ENCODE measurements at regions not wholly inside any gene's neighbourhood (a gene's known extent, or its start where the extent isn't known, plus 50 kb on each side); places are given as distances from the start of the nearest gene placed in this dataset.

- TF ChIP-seq ZNF883 (CRISPR knock-in tag; IDR thresholded peaks at IDR 0.05; ENCODE audit: not compliant biosample characterization) (no peak), ZNF382 (CRISPR knock-in tag; IDR thresholded peaks at IDR 0.05; ENCODE audit: borderline replicate concordance) (no peak), JUND (CRISPR knock-in tag; IDR thresholded peaks at IDR 0.05) (no peak), ZNF747 (CRISPR knock-in tag; IDR thresholded peaks at IDR 0.05; ENCODE audit: borderline replicate concordance) (no peak), ZNF414 (CRISPR knock-in tag; IDR thresholded peaks at IDR 0.05) (no peak), ZNF431 (CRISPR knock-in tag; IDR thresholded peaks at IDR 0.05; ENCODE audit: borderline replicate concordance, low read depth) (no peak), ARHGAP35 (CRISPR knock-in tag; IDR thresholded peaks at IDR 0.05; ENCODE audit: borderline replicate concordance) (no peak), TEF (CRISPR knock-in tag; IDR thresholded peaks at IDR 0.05) (no peak), HNRNPUL1 (IDR thresholded peaks at IDR 0.05; ENCODE audit: low read depth, low read length) (no peak), MLLT10 (CRISPR knock-in tag; IDR thresholded peaks at IDR 0.05) (no peak), ZNF234 (CRISPR knock-in tag; conservative IDR thresholded peaks at IDR 0.05) (no peak), GZF1 (CRISPR knock-in tag; IDR thresholded peaks at IDR 0.05) (no peak), PHB2 (IDR thresholded peaks at IDR 0.05; ENCODE audit: partially characterized antibody) (no peak), RBFOX2 (IDR thresholded peaks at IDR 0.05; ENCODE audit: low read depth, low read length) (no peak), ZNF17 (CRISPR knock-in tag; IDR thresholded peaks at IDR 0.05) (no peak), HNRNPL (IDR thresholded peaks at IDR 0.05; ENCODE audit: low read depth, low read length) (no peak)
- Histone ChIP-seq H3K36me3 (replicated peaks in 1 of 2; ENCODE audit: control insufficient read depth in 1 of 2, insufficient read depth in 2 of 2, low read length in 2 of 2) (no peaks in the 10 kb centered on the region), H3K9ac (ENCODE audit: insufficient read depth, low read depth, low read length) (no peak overlapping the region), H2AFZ (ENCODE audit: low read length) (no peak overlapping the region), H3K27me3 (ENCODE audit: control insufficient read depth in 1 of 2, insufficient read depth in 2 of 2, low read length in 2 of 2) (no peaks in the 10 kb centered on the region), H3K4me1 (ENCODE audit: insufficient read depth, low read length) (no peaks in the 10 kb centered on the region), H3K4me3 (replicated peaks in 1 of 3; ENCODE audit: insufficient read depth in 1 of 3, low read depth in 2 of 3, low read length in 3 of 3) (no peak overlapping the region), H3K9me3 (ENCODE audit: low read length) (no peaks in the 10 kb centered on the region), H3K79me2 (ENCODE audit: insufficient read depth, low read length) (no peaks in the 10 kb centered on the region), H3K4me2 (ENCODE audit: low read depth, low read length) (no peak overlapping the region), H4K20me1 (ENCODE audit: insufficient read depth, low read length) (no peaks in the 10 kb centered on the region), H3K27ac (ENCODE audit: extremely low read length, insufficient read depth, low read length) (no peak overlapping the region)
- ChIA-PET CTCF (ENCODE audit: low intra/inter-chr PET ratio, low total read pairs) (no interaction called here), POLR2A (no interaction called here)
- BruUV-seq (replicated peaks): no TSS peak
- DNase-seq (ENCODE audit: low spot score): no peak
- intact Hi-C loops (cut with micrococcal nuclease; ENCODE audit: unreplicated experiment) (no loop called here), in situ Hi-C loops (cut with HindIII; ENCODE audit: extremely low pct_ligation_motif_present, low pct_unique_long_range_greater_than_20kb) (no loop called here)
- ATAC-seq: no peak
- WGBS (ENCODE audit: low lambda C conversion rate): 90% methylated on average over 2 of the region's 3 CpGs
- FAIRE-seq: no peak
These were observed 91.5 kb upstream of the NALF2 start for GRCh38 chrX:69412661-69413060.

All from HepG2 (cell line).